ENCODE measurements at regions not wholly inside any gene's neighbourhood (a gene's known extent, or its start where the extent isn't known, plus 50 kb on each side); places are given as distances from the start of the nearest gene placed in this dataset.

DNA sequence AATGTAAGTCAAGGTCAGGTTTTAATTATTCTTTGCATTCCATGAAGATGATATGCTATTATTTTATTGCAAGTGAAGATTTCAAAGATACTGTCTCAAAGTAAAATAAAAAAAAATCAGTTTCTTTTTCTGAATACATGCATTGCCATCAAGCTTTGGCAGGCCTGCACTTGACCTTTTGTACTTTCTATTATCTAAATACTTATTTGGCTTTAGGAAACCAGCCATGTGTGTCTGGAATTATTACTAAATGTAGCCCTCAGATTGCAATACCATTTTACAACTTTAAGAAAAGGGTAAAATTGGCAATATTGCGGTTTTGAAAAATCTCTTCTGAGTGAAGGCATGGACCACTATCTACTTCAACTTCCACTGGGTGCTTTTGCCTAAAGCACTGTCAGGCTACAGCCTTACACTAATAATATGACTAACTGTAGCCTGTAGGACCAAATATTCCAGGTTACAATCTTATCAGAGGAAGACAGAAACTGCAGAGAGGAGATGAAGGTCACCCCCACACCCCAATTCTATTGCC lies 349.4 kb upstream of the DCBLD2 start:
- Histone ChIP-seq H3K18ac (ENCODE audit: low read length) (no peak overlapping the region), H3K36me3 (ENCODE audit: control insufficient read depth, insufficient read depth, low read length) (no peaks in the 10 kb centered on the region), H3K27ac (ENCODE audit: low read depth, low read length) (no peak overlapping the region), H3K4me1 (ENCODE audit: control insufficient read depth, low read depth, low read length) (no peaks in the 10 kb centered on the region), H3K79me1 (ENCODE audit: low read length) (no peaks in the 10 kb centered on the region), H3K27me3 (ENCODE audit: insufficient read depth, low read length, poor library complexity) (no peaks in the 10 kb centered on the region), H3K4me3 (ENCODE audit: low read length) (no peak overlapping the region), H3K4me2 (ENCODE audit: low read length) (no peak overlapping the region), H3K9ac (ENCODE audit: low read length) (no peak overlapping the region), H4K8ac (ENCODE audit: low read depth, low read length) (no peak overlapping the region), H2BK5ac (ENCODE audit: low read length) (no peak overlapping the region), H3K4ac (ENCODE audit: low read depth, low read length) (no peak overlapping the region), H3K23ac (ENCODE audit: low read length) (no peak overlapping the region), H4K5ac (ENCODE audit: low read length) (no peak overlapping the region), H3K79me2 (ENCODE audit: control insufficient read depth, insufficient read depth, low read length) (no peaks in the 10 kb centered on the region), H2BK15ac (replicated peaks; ENCODE audit: low read depth) (no peak overlapping the region), H2AK5ac (ENCODE audit: low read length) (no peak overlapping the region), H2BK120ac (ENCODE audit: low read depth, low read length) (no peak overlapping the region), H3K56ac (ENCODE audit: low read length) (no peak overlapping the region)
- no peak for DNase-seq
- WGBS (ENCODE audit: extremely low coverage, insufficient coverage, low lambda C conversion rate): no CpG with 5 or more reads among the region's 1 CpG

- no peak overlapping the region for H2AK5ac ChIP-seq (ENCODE audit: low read length)
- no peak overlapping the region for H3K56ac ChIP-seq (ENCODE audit: low read length)
- H3K36me3 ChIP-seq (ENCODE audit: control insufficient read depth, insufficient read depth, low read length): no peaks in the 10 kb centered on the region
- no peak overlapping the region for H4K5ac ChIP-seq (ENCODE audit: low read length)
- no CpG with 5 or more reads among the region's 4 CpGs for WGBS (ENCODE audit: extremely low coverage, insufficient coverage, low lambda C conversion rate)
- no peak overlapping the region for H2BK5ac ChIP-seq (ENCODE audit: low read length)
- H3K18ac ChIP-seq (ENCODE audit: low read length): no peak overlapping the region
- H3K4me1 ChIP-seq (ENCODE audit: control insufficient read depth, low read depth, low read length): no peaks in the 10 kb centered on the region
- H3K27me3 ChIP-seq (ENCODE audit: insufficient read depth, low read length, poor library complexity): no peaks in the 10 kb centered on the region
- H3K79me2 ChIP-seq (ENCODE audit: control insufficient read depth, insufficient read depth, low read length): no peaks in the 10 kb centered on the region
- H3K79me1 ChIP-seq (ENCODE audit: low read length): no peaks in the 10 kb centered on the region
- H3K9ac ChIP-seq (ENCODE audit: low read length): no peak overlapping the region
- no peak overlapping the region for H2BK15ac ChIP-seq (replicated peaks; ENCODE audit: low read depth)
- no peak overlapping the region for H3K4me2 ChIP-seq (ENCODE audit: low read length)
- H3K23ac ChIP-seq (ENCODE audit: low read length): no peak overlapping the region
- H3K27ac ChIP-seq (ENCODE audit: low read depth, low read length): no peak overlapping the region
- no peak overlapping the region for H3K4me3 ChIP-seq (ENCODE audit: low read length)
- H4K8ac ChIP-seq (ENCODE audit: low read depth, low read length): no peak overlapping the region
- no peak overlapping the region for H2BK120ac ChIP-seq (ENCODE audit: low read depth, low read length)
- H3K4ac ChIP-seq (ENCODE audit: low read depth, low read length): no peak overlapping the region
- DNase-seq: no peak
These were observed 348.8 kb upstream of the DCBLD2 start for GRCh38 chr3:99250272-99250671.

DNA sequence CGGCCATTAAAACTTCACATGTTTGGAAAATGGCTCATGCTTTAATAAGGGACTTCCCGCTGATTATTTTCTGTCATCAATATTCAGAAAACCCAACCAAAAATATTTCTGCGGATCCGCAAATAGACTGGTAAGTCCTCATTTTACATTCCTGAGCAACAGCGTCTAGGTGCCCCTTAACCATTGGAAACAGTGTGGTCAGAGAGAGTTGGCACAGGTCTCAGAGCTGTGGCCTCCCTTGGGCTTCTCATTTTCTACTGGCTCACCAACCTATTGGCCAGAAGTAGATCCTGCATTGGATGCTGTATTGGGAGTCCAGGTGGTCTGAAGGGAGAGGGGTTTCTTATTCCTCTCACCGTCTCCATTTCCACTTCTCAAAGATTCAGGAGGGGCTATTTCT lies 348.1 kb upstream of the DCBLD2 start:
- Histone ChIP-seq H3K4ac (ENCODE audit: low read depth, low read length) (no peak overlapping the region), H3K79me2 (ENCODE audit: control insufficient read depth, insufficient read depth, low read length) (no peaks in the 10 kb centered on the region), H2BK120ac (ENCODE audit: low read depth, low read length) (no peak overlapping the region), H3K23ac (ENCODE audit: low read length) (no peak overlapping the region), H2AK5ac (ENCODE audit: low read length) (no peak overlapping the region), H3K56ac (ENCODE audit: low read length) (no peak overlapping the region), H2BK15ac (replicated peaks; ENCODE audit: low read depth) (no peak overlapping the region), H3K27me3 (ENCODE audit: insufficient read depth, low read length, poor library complexity) (no peaks in the 10 kb centered on the region), H2BK5ac (ENCODE audit: low read length) (no peak overlapping the region), H3K79me1 (ENCODE audit: low read length) (no peaks in the 10 kb centered on the region), H3K9ac (ENCODE audit: low read length) (no peak overlapping the region), H3K4me3 (ENCODE audit: low read length) (no peak overlapping the region), H3K27ac (ENCODE audit: low read depth, low read length) (no peak overlapping the region), H3K18ac (ENCODE audit: low read length) (no peak overlapping the region), H3K4me1 (ENCODE audit: control insufficient read depth, low read depth, low read length) (no peaks in the 10 kb centered on the region), H3K36me3 (ENCODE audit: control insufficient read depth, insufficient read depth, low read length) (no peaks in the 10 kb centered on the region), H4K8ac (ENCODE audit: low read depth, low read length) (no peak overlapping the region), H4K5ac (ENCODE audit: low read length) (no peak overlapping the region), H3K4me2 (ENCODE audit: low read length) (no peak overlapping the region)
- no CpG with 5 or more reads among the region's 6 CpGs for WGBS (ENCODE audit: extremely low coverage, insufficient coverage, low lambda C conversion rate)
- DNase-seq: no peak

- WGBS (ENCODE audit: extremely low coverage, insufficient coverage, low lambda C conversion rate): no CpG with 5 or more reads among the region's 1 CpG
- no peak overlapping the region for H2AK5ac ChIP-seq (ENCODE audit: low read length)
- no peak overlapping the region for H2BK120ac ChIP-seq (ENCODE audit: low read depth, low read length)
- H3K23ac ChIP-seq (ENCODE audit: low read length): no peak overlapping the region
- H3K79me2 ChIP-seq (ENCODE audit: control insufficient read depth, insufficient read depth, low read length): no peaks in the 10 kb centered on the region
- H3K56ac ChIP-seq (ENCODE audit: low read length): no peak overlapping the region
- H3K4ac ChIP-seq (ENCODE audit: low read depth, low read length): no peak overlapping the region
- H3K27me3 ChIP-seq (ENCODE audit: insufficient read depth, low read length, poor library complexity): no peaks in the 10 kb centered on the region
- no peaks in the 10 kb centered on the region for H3K4me1 ChIP-seq (ENCODE audit: control insufficient read depth, low read depth, low read length)
- no peak overlapping the region for H2BK15ac ChIP-seq (replicated peaks; ENCODE audit: low read depth)
- H3K18ac ChIP-seq (ENCODE audit: low read length): no peak overlapping the region
- no peak overlapping the region for H3K27ac ChIP-seq (ENCODE audit: low read depth, low read length)
- no peak overlapping the region for H4K5ac ChIP-seq (ENCODE audit: low read length)
- no peak overlapping the region for H3K4me2 ChIP-seq (ENCODE audit: low read length)
- H3K9ac ChIP-seq (ENCODE audit: low read length): no peak overlapping the region
- no peak overlapping the region for H3K4me3 ChIP-seq (ENCODE audit: low read length)
- DNase-seq: no peak
- H4K8ac ChIP-seq (ENCODE audit: low read depth, low read length): no peak overlapping the region
- no peaks in the 10 kb centered on the region for H3K36me3 ChIP-seq (ENCODE audit: control insufficient read depth, insufficient read depth, low read length)
- H2BK5ac ChIP-seq (ENCODE audit: low read length): no peak overlapping the region
- no peaks in the 10 kb centered on the region for H3K79me1 ChIP-seq (ENCODE audit: low read length)
These were observed 347.4 kb upstream of the DCBLD2 start for GRCh38 chr3:99248913-99249312.

DNA sequence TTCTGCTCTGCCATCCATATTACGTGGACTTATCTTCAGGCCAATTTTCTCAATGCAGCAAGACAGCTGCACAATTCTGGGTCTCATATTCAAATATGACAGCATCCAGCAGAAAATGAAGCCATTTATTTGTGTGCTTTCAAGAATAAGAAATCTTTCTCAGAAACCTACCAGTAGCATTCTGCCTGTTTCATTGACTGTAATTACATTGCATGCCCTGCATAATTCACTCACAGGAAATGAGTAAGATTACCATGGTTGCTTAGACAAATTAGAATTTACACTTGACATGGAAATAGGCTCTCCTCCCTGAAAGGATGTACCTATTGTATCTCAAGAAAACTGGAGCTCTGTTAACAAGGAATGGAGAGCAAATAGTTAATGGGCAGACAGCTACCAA lies 346.6 kb upstream of the DCBLD2 start:
- Histone ChIP-seq H3K4me3 (ENCODE audit: low read length) (no peak overlapping the region), H3K4me2 (ENCODE audit: low read length) (no peak overlapping the region), H3K27ac (ENCODE audit: low read depth, low read length) (no peak overlapping the region), H3K79me1 (ENCODE audit: low read length) (no peaks in the 10 kb centered on the region), H3K56ac (ENCODE audit: low read length) (no peak overlapping the region), H3K9ac (ENCODE audit: low read length) (no peak overlapping the region), H3K27me3 (ENCODE audit: insufficient read depth, low read length, poor library complexity) (no peaks in the 10 kb centered on the region), H3K18ac (ENCODE audit: low read length) (no peak overlapping the region), H3K79me2 (ENCODE audit: control insufficient read depth, insufficient read depth, low read length) (no peaks in the 10 kb centered on the region), H3K36me3 (ENCODE audit: control insufficient read depth, insufficient read depth, low read length) (no peaks in the 10 kb centered on the region), H2AK5ac (ENCODE audit: low read length) (no peak overlapping the region), H4K5ac (ENCODE audit: low read length) (no peak overlapping the region), H2BK5ac (ENCODE audit: low read length) (no peak overlapping the region), H3K4ac (ENCODE audit: low read depth, low read length) (no peak overlapping the region), H3K23ac (ENCODE audit: low read length) (no peak overlapping the region), H2BK120ac (ENCODE audit: low read depth, low read length) (no peak overlapping the region), H2BK15ac (replicated peaks; ENCODE audit: low read depth) (no peak overlapping the region), H3K4me1 (ENCODE audit: control insufficient read depth, low read depth, low read length) (no peaks in the 10 kb centered on the region), H4K8ac (ENCODE audit: low read depth, low read length) (no peak overlapping the region)
- DNase-seq: no peak
- WGBS (ENCODE audit: extremely low coverage, insufficient coverage, low lambda C conversion rate): no CpG with 5 or more reads among the region's 1 CpG

GRCh38 chr3:99246010-99246654 lies 344.6 kb upstream of the DCBLD2 start:
- Histone ChIP-seq H4K5ac (ENCODE audit: low read length) (no peak overlapping the region), H3K27me3 (ENCODE audit: insufficient read depth, low read length, poor library complexity) (no peaks in the 10 kb centered on the region), H2AK5ac (ENCODE audit: low read length) (no peak overlapping the region), H4K8ac (ENCODE audit: low read depth, low read length) (no peak overlapping the region), H3K56ac (ENCODE audit: low read length) (no peak overlapping the region), H3K4me2 (ENCODE audit: low read length) (no peak overlapping the region), H3K18ac (ENCODE audit: low read length) (no peak overlapping the region), H3K36me3 (ENCODE audit: control insufficient read depth, insufficient read depth, low read length) (no peaks in the 10 kb centered on the region), H3K4me1 (ENCODE audit: control insufficient read depth, low read depth, low read length) (no peaks in the 10 kb centered on the region), H3K4ac (ENCODE audit: low read depth, low read length) (no peak overlapping the region), H3K9ac (ENCODE audit: low read length) (no peak overlapping the region), H2BK120ac (ENCODE audit: low read depth, low read length) (no peak overlapping the region), H3K27ac (ENCODE audit: low read depth, low read length) (no peak overlapping the region), H3K4me3 (ENCODE audit: low read length) (no peak overlapping the region), H3K79me1 (ENCODE audit: low read length) (no peaks in the 10 kb centered on the region), H3K79me2 (ENCODE audit: control insufficient read depth, insufficient read depth, low read length) (no peaks in the 10 kb centered on the region), H2BK5ac (ENCODE audit: low read length) (no peak overlapping the region), H3K23ac (ENCODE audit: low read length) (no peak overlapping the region), H2BK15ac (replicated peaks; ENCODE audit: low read depth) (no peak overlapping the region)
- no peak for DNase-seq
- no CpG with 5 or more reads among the region's 2 CpGs for WGBS (ENCODE audit: extremely low coverage, insufficient coverage, low lambda C conversion rate)
